Transverse colon (tissue), 3 donors: ENCODE measurements at regions not wholly inside any gene's neighbourhood (a gene's known extent, or its start where the extent isn't known, plus 50 kb on each side); places are given as distances from the start of the nearest gene placed in this dataset.

Experiments used
- CTCF ChIP-seq, 5 experiments: fragments of 200-600 bp in 3 of 5; fragments of 450-650 bp in 2 of 5; sonication (generic) in 3 of 5; IDR thresholded peaks; 1 replicate in 2 of 5; 2 replicates in 3 of 5; pipeline ENCODE4 v1.5.1; 2016 to 2017; ENCODE audit warnings: antibody characterized with exemption in 5 of 5, inconsistent platforms in 3 of 5, mild to moderate bottlenecking in 2 of 5, moderate library complexity in 1 of 5
- EP300 ChIP-seq: sonication (generic); formaldehyde crosslinking; IDR thresholded peaks from one replicate; pipeline ENCODE4 v1.6.1; 2017; ENCODE audit warnings: antibody characterized with exemption, low read depth

GRCh38 chr7:53387515-53387914 lies 352.1 kb downstream of the POM121L12 start:
- TF ChIP-seq EP300 (no peak), CTCF (IDR thresholded peaks at IDR 0.05) (no peak)
